GM18502 (cell line): ENCODE measurements at regions not wholly inside any gene's neighbourhood (a gene's known extent, or its start where the extent isn't known, plus 50 kb on each side); places are given as distances from the start of the nearest gene placed in this dataset.

ENCODE experiments used
- ATAC-seq: cut with Tn5 transposase; IDR thresholded peaks from one replicate; pipeline ENCODE4 v1.9.1; 2021; ENCODE audit warnings: mild to moderate bottlenecking; ENCODE audit not compliant: unreplicated experiment, poor library complexity

DNA sequence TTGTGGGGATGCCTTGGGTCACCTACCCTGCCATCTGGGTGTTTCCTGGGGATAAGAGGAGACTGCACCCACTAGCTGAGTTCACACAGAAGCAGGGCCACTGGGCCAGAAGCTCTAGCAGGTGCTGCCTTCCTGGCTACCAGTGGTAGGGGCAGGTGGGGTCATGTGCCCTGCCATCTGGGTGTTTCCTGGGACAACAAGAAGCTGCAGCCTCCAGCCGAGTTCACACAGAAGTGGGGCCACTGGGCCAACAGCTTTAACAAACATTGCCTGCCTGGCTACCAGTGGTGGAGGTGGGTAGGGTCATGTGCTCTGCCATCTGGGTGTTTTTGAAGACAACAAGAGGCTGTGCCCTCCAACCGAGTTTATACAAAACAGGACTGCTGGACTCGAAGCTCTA lies 282.2 kb upstream of the SYT4 start:
- no peak for ATAC-seq

GRCh38 chr18:43563780-43564179 lies 286.5 kb upstream of the SYT4 start:
- ATAC-seq = peak; percentile 66

DNA sequence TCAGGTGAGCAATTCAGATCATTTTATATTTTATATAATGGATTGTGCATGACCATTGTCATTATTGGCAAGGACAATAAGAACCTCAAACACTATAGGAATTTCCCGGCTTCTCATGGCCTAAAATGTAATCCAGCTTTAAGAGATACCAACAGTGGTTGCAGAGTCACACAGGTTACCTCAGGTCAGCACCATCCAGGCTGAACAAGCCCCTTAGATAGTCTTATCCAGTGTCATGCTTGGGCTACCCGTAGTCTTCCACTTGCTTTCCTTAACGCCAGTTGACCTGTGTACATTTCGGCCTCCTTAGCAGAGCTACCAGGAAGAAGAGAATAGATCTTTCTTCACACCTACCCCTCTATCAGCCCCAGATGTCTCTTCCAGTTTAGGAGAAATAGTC lies 293.3 kb upstream of the SYT4 start:
- ATAC-seq = no peak

- ATAC-seq = peak; percentile 55
Measured at GRCh38 chr18:43571078-43571689, 293.9 kb upstream of the SYT4 start.

- ATAC-seq = peak; percentile 80
Measured at GRCh38 chr18:43572163-43572562, 294.9 kb upstream of the SYT4 start.

- no peak for ATAC-seq
Measured at GRCh38 chr18:43574974-43575373, 297.7 kb upstream of the SYT4 start.

DNA sequence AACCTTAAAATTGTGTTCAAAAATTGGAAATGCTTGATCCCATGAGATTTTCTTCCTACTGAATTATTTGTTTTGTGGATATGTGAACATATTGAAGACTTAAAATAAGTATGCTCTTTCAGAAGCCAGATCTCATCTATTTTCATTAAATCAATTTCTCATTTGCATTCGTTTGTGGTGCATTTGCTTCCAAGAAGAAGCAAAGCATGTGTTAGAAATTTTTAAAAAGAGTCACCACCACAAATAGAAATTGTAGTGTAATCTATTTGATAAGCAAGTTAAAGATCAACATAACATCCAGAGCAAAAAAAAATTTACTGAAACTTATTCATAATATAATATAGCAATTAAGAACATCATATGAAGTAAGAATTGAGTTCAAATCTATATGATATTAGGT lies 300.9 kb upstream of the SYT4 start:
- ATAC-seq = no peak

DNA sequence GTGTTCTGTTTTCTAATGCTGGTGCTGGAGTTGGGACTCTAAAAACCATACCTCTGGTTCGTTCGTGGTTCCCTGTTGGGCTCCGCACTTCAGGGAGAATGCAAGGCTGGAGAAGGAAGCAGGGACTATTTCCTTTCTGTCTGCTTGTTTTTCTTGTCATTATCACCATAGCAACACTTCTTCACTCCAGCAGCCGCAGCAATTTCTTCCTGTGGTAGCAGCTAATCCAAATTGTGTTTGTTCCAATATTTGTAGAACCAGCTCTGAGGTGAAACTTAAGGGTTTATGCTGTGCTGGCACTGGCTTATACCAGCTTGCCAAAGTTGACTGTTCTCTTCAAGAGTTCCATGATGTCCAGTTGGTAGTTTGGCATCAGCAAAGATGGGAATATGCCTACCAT lies 301.4 kb upstream of the SYT4 start:
- ATAC-seq = no peak

DNA sequence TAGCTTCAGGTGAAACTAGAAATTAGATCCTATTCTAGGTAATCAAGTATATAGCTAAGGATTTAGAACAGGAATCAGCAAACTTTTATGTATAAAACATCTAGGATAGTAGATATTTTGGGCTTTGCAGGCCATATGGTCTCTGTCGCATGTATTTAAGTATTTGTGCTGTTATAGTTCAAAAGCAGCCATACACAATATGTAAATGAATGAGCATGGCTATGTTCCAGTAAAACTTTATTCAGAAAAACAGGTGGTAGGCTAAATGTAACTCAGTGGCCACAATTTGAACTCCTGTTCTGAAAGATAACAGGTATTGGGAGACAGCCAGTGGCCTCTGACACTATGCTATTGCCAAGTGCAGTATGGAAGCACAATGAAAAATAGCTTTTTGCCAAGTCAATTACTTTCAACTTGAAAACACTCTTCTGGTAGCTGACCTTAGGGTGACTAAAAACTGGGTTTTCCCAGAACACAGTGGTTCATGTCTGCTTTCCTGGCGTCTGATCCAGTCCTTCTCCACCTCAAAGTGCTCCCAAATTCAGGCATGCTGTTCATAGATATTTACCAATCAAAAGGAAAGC lies 304.7 kb upstream of the SYT4 start:
- ATAC-seq = no peak

GRCh38 chr18:43587538-43588153 lies 310.4 kb upstream of the SYT4 start:
- peak; percentile 79 for ATAC-seq

GRCh38 chr18:43588838-43589237 lies 311.5 kb upstream of the SYT4 start:
- no peak for ATAC-seq

GRCh38 chr18:43589611-43590151 lies 312.4 kb upstream of the SYT4 start:
- no peak for ATAC-seq

GRCh38 chr18:43590182-43590903 lies 313.1 kb upstream of the SYT4 start:
- ATAC-seq = no peak

DNA sequence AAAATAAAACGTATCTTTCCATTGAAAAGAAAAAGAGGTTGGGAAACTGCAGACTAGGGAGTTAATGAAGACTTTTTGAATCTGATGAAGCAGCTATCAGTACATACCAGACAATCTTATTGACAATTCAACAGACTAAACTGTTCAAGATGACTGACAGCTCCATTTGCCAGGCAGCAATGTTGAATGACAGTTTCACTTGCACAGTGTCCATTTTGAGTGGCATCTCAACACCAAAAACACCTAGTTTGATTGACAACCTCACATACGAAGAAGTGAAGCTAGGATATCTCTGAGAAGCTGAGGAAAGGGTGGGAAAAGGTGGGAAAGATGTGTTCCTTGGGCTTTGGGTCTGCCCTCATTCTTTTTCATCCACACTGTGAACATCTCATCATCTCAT lies 315.0 kb upstream of the SYT4 start:
- no peak for ATAC-seq

DNA sequence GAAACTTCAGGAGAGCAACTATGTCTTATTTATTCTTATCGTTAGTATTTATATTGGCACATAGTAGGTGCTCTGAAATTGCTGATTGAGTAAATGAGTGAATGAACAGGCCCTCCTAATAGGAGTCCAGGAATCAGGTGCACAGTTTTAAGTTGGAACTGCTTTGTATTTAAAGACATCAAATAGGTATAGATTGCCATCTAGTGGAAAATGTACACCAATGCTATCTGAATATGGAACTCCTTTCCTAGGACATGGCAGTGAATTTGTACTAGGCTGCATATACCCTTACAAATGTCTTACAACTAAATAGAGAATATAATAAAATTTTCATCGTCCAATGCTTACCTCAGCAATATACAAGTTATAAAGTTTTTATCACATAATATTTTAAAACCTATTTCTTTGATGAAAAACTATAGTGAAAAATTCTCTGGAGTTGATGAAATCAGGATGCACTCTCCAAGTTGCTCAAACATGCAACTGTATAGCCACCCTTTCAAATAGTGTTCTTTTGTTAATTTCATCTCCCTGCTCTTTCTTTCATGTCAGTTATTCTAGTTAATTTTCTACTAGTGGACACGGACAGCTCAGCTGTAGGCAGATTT lies 318.9 kb upstream of the SYT4 start:
- ATAC-seq = peak; percentile 88

DNA sequence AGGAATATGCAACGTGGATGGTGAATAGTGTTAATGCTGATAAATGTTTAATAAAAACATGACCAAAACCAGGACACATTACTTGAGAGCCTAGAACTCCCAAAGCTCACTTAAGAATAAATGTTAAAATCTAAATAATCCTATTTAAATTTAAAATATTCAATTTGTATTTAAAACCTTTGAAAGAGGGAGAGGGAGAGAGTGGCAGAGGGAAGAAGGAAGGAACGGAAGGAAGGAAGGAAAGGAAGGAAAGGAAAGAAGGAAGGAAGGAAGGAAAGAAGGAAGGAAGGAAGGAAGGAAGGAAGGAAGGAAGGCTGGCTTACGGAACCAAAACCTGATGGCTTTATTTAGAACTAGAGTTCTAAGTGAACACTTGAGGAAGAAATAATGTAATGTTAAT lies 324.1 kb upstream of the SYT4 start:
- ATAC-seq = no peak

GRCh38 chr18:43605224-43605623 lies 327.9 kb upstream of the SYT4 start:
- no peak for ATAC-seq

GRCh38 chr18:43606795-43607194 lies 329.5 kb upstream of the SYT4 start:
- ATAC-seq = no peak

GRCh38 chr18:43620936-43621335 lies 343.6 kb upstream of the SYT4 start:
- peak; percentile 78 for ATAC-seq

DNA sequence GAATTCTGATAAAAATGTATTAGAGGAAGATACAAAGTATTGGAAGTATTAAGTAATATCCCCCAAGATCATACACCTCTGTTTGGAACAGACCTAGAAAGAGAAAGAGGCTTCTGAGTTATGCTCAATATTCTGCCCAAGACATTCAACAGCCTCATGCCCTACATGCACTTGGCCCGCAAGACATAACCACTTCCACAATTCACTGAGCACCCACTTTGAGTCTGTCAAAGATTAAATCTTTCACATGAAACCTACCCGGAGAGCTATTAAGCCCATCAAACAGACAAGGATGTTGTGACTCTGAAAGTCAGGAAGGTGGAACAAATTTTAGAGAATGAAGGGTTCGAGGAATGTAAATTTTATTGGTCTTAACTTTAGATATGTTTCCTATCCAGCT lies 344.7 kb upstream of the SYT4 start:
- no peak for ATAC-seq

DNA sequence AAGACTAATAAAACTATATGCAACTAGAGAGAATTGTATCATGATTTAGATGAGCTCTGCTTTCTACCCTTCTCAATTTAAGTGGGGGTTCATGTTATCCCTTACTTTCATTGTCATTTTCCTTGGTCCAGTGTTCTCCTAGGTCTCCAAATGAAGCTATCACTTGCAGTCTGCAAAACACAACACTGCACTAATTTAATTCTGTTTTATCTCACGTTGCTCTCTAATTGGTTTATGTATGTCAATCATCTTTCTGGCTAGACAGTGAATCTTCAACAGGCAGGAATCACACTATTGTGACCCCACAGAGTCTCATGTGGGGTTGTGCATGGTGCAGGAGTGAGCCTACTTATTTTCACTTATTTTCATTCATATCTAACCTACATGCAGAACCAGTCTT lies 348.3 kb upstream of the SYT4 start:
- ATAC-seq = no peak
